GM06990 (cell line): ENCODE measurements at regions not wholly inside any gene's neighbourhood (a gene's known extent, or its start where the extent isn't known, plus 50 kb on each side); places are given as distances from the start of the nearest gene placed in this dataset.

ENCODE experiments used
- DNase-seq: peaks from one replicate; pipeline ENCODE4 v3.0.0-alpha.2; 2011; ENCODE audit not compliant: insufficient read length; ENCODE audit errors: extremely low read depth
- H3K27me3 ChIP-seq: replicated peaks from 2 replicates; pipeline ENCODE4 v1.6.0; 2011; ENCODE audit warnings: low read length; ENCODE audit not compliant: control insufficient read depth, insufficient read depth
- H3K36me3 ChIP-seq: 2 replicates; pipeline ENCODE4 v1.5.1; 2011; ENCODE audit warnings: low read length; ENCODE audit not compliant: control insufficient read depth, insufficient read depth
- H3K4me3 ChIP-seq: replicated peaks from 2 replicates; pipeline ENCODE4 v1.5.1; 2011; ENCODE audit warnings: low read depth, mild to moderate bottlenecking, control low read depth, low read length
- CTCF ChIP-seq: IDR thresholded peaks from 2 replicates; pipeline ENCODE4 v1.5.1; 2011; ENCODE audit warnings: low read length, control low read depth, mild to moderate bottlenecking, inconsistent platforms; ENCODE audit not compliant: insufficient read depth, poor library complexity, severe bottlenecking

GRCh38 chr12:88393017-88393767 lies 187.1 kb downstream of the KITLG start:
- peak; percentile 67 for TF ChIP-seq CTCF
- DNase-seq = peak; percentile 15
- Histone ChIP-seq H3K27me3 (no peaks in the 10 kb centered on the region), H3K36me3 (no peaks in the 10 kb centered on the region), H3K4me3 (no peak overlapping the region)

- no peak for TF ChIP-seq CTCF
- no peaks in the 10 kb centered on the region for H3K27me3 ChIP-seq
- no peaks in the 10 kb centered on the region for H3K36me3 ChIP-seq
- DNase-seq = no peak
- H3K4me3 ChIP-seq = no peak overlapping the region
Observed at GRCh38 chr12:88398031-88398430, 182.2 kb downstream of the KITLG start.

- TF ChIP-seq CTCF = no peak
- H3K4me3 ChIP-seq = no peak overlapping the region
- H3K27me3 ChIP-seq = no peaks in the 10 kb centered on the region
- no peak for DNase-seq
- H3K36me3 ChIP-seq = no peaks in the 10 kb centered on the region
Observed at GRCh38 chr12:88399811-88400210, 180.5 kb downstream of the KITLG start.

- H3K27me3 ChIP-seq = no peaks in the 10 kb centered on the region
- H3K4me3 ChIP-seq = no peak overlapping the region
- TF ChIP-seq CTCF = no peak
Observed at GRCh38 chr12:88400302-88400701, 180.0 kb downstream of the KITLG start.

GRCh38 chr12:88401155-88401554 lies 179.1 kb downstream of the KITLG start:
- Histone ChIP-seq H3K36me3 (no peaks in the 10 kb centered on the region), H3K27me3 (no peaks in the 10 kb centered on the region), H3K4me3 (no peak overlapping the region)
- TF ChIP-seq CTCF = no peak
- DNase-seq = no peak

More at GRCh38 chr12:88400302-88400701, 180.0 kb downstream of the KITLG start:
- no peaks in the 10 kb centered on the region for H3K36me3 ChIP-seq
- no peak for DNase-seq
